ENCODE measurements at regions not wholly inside any gene's neighbourhood (a gene's known extent, or its start where the extent isn't known, plus 50 kb on each side); places are given as distances from the start of the nearest gene placed in this dataset.

DNA sequence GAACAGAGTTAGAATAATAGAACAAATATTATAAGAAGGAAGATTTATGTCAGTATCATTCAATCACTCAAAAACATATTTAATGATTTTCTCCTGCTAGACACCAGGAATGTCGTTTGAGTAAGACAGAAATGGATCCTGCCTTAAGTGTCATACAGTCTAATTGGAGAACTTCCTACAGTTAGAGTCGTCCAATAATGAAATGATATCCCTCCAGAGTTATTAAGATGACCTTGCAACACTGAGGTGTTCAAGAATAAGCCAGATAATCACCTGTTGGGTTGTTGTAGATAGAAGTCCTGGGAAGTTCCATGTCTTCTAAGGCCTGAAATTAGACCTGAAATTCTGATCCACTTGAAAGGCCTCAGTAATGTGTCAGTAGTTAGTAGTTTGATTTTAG lies 132.3 kb downstream of the SLC38A4 start:
- TF ChIP-seq, protein P1, sequence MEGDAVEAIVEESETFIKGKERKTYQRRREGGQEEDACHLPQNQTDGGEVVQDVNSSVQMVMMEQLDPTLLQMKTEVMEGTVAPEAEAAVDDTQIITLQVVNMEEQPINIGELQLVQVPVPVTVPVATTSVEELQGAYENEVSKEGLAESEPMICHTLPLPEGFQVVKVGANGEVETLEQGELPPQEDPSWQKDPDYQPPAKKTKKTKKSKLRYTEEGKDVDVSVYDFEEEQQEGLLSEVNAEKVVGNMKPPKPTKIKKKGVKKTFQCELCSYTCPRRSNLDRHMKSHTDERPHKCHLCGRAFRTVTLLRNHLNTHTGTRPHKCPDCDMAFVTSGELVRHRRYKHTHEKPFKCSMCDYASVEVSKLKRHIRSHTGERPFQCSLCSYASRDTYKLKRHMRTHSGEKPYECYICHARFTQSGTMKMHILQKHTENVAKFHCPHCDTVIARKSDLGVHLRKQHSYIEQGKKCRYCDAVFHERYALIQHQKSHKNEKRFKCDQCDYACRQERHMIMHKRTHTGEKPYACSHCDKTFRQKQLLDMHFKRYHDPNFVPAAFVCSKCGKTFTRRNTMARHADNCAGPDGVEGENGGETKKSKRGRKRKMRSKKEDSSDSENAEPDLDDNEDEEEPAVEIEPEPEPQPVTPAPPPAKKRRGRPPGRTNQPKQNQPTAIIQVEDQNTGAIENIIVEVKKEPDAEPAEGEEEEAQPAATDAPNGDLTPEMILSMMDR (conservative IDR thresholded peaks at IDR 0.05 in 1 of 2, IDR thresholded peaks at IDR 0.05 in 1 of 2; ENCODE audit: low read depth in 1 of 2, low read length in 2 of 2), result no peak
- no peak for TF ChIP-seq EZH2 (IDR thresholded peaks at IDR 0.05; ENCODE audit: low read length, missing control alignments)
